ENCODE measurements at regions not wholly inside any gene's neighbourhood (a gene's known extent, or its start where the extent isn't known, plus 50 kb on each side); places are given as distances from the start of the nearest gene placed in this dataset.
"Not testable (repeated sequence)": the region's sequence is repeated elsewhere in the genome, so short reads cannot be mapped to it uniquely, and the experiment has no call there.

- DNase-seq: no peak
Observed at GRCh38 chr2:2614452-2614851, 283.4 kb upstream of the MYT1L start.

- peak; percentile 97 for DNase-seq
Observed at GRCh38 chr2:2613279-2614199, 282.5 kb upstream of the MYT1L start.

GRCh38 chr2:2610751-2611150 lies 279.7 kb upstream of the MYT1L start:
- DNase-seq: peak; percentile 30

GRCh38 chr2:2600366-2600765 lies 269.3 kb upstream of the MYT1L start:
- no peak for DNase-seq

- no peak for DNase-seq
Observed at GRCh38 chr2:2599441-2599840, 268.4 kb upstream of the MYT1L start.

GRCh38 chr2:2597712-2598111 lies 266.6 kb upstream of the MYT1L start:
- no peak for DNase-seq

GRCh38 chr2:2591542-2591940 lies 260.5 kb upstream of the MYT1L start:
- DNase-seq: no peak

- no peak for DNase-seq
Observed at GRCh38 chr2:2590841-2591541, 259.9 kb upstream of the MYT1L start.

- DNase-seq: no peak
Observed at GRCh38 chr2:2590141-2590540, 259.1 kb upstream of the MYT1L start.

GRCh38 chr2:2588777-2589176 lies 257.7 kb upstream of the MYT1L start:
- no peak for DNase-seq

- no peak for DNase-seq
Observed at GRCh38 chr2:2587354-2587753, 256.3 kb upstream of the MYT1L start.

GRCh38 chr2:2586931-2587330 lies 255.9 kb upstream of the MYT1L start:
- no peak for DNase-seq

- DNase-seq: no peak
Observed at GRCh38 chr2:2586068-2586776, 255.1 kb upstream of the MYT1L start.

GRCh38 chr2:2582998-2583545 lies 252.0 kb upstream of the MYT1L start:
- no peak for DNase-seq

GRCh38 chr2:2581331-2582159 lies 250.5 kb upstream of the MYT1L start:
- no peak for DNase-seq

GRCh38 chr2:2580841-2581240 lies 249.8 kb upstream of the MYT1L start:
- DNase-seq: not testable (repeated sequence)

GRCh38 chr2:2580341-2580740 lies 249.3 kb upstream of the MYT1L start:
- no peak for DNase-seq

- no peak for DNase-seq
Observed at GRCh38 chr2:2579814-2580213, 248.7 kb upstream of the MYT1L start.

GRCh38 chr2:2577407-2577831 lies 246.3 kb upstream of the MYT1L start:
- DNase-seq: no peak

GRCh38 chr2:2575870-2576386 lies 244.9 kb upstream of the MYT1L start:
- no peak for DNase-seq

GRCh38 chr2:2575181-2575577 lies 244.1 kb upstream of the MYT1L start:
- DNase-seq: no peak

Data from hematopoietic multipotent progenitor cell treated with erythropoietin and hydrocortisone succinate and interleukin-3 and kit ligand, for 4 days (in vitro differentiated cells).